GM12878 (cell line): ENCODE measurements at regions not wholly inside any gene's neighbourhood (a gene's known extent, or its start where the extent isn't known, plus 50 kb on each side); places are given as distances from the start of the nearest gene placed in this dataset.

ENCODE experiments used
- CTCF ChIP-seq, 3 experiments: IDR thresholded peaks in 2 of 3; conservative IDR thresholded peaks in 1 of 3; 2 replicates each; pipeline ENCODE4 v1.5.1; 2011; ENCODE audit warnings: low read depth in 3 of 3, low read length in 3 of 3, mild to moderate bottlenecking in 3 of 3, control low read depth in 2 of 3, moderate library complexity in 2 of 3, inconsistent platforms in 1 of 3, mixed read lengths in 1 of 3; ENCODE audit not compliant: control insufficient read depth in 2 of 3, insufficient read depth in 1 of 3; ENCODE audit errors: extremely low read depth in 1 of 3
- EGR1 ChIP-seq, 2 experiments: IDR thresholded peaks; 1 replicate in 1 of 2; 2 replicates in 1 of 2; pipeline ENCODE4 v1.6.1; 2011 to 2012; ENCODE audit warnings: low read depth in 2 of 2, low read length in 2 of 2, borderline replicate concordance in 1 of 2, mild to moderate bottlenecking in 1 of 2, moderate library complexity in 1 of 2
- PAX8 ChIP-seq: fragments of 450-650 bp; IDR thresholded peaks from 2 replicates; pipeline ENCODE4 v1.6.1; 2017; ENCODE audit warnings: mild to moderate bottlenecking, moderate library complexity
- RELB ChIP-seq: fragments of 450-650 bp; IDR thresholded peaks from 2 replicates; pipeline ENCODE4 v1.6.1; 2017; ENCODE audit warnings: low read depth, mild to moderate bottlenecking, moderate library complexity
- STAT3 ChIP-seq: IDR thresholded peaks from 2 replicates; pipeline ENCODE4 v1.6.1; 2011; ENCODE audit warnings: low read depth, low read length, improper control_type of control experiment
- TF ChIP-seq, protein P1 (sequence below): fragments of 450-650 bp; IDR thresholded peaks from 2 replicates; pipeline ENCODE4 v1.6.1; 2016; ENCODE audit warnings: mild to moderate bottlenecking, moderate library complexity, borderline replicate concordance
- TF ChIP-seq, protein P2 (sequence below): fragments of 450-650 bp; IDR thresholded peaks from 2 replicates; pipeline ENCODE4 v1.6.1; 2017; ENCODE audit warnings: antibody characterized with exemption, mild to moderate bottlenecking, moderate library complexity
- TF ChIP-seq, protein P3 (sequence below): IDR thresholded peaks from 2 replicates; pipeline ENCODE4 v1.6.1; 2012; ENCODE audit warnings: low read depth, low read length, improper control_type of control experiment
- TF ChIP-seq, protein P4 (sequence below): fragments of 450-650 bp; IDR thresholded peaks from 2 replicates; pipeline ENCODE4 v1.6.1; 2014; ENCODE audit warnings: mild to moderate bottlenecking

- TF ChIP-seq, protein P1, sequence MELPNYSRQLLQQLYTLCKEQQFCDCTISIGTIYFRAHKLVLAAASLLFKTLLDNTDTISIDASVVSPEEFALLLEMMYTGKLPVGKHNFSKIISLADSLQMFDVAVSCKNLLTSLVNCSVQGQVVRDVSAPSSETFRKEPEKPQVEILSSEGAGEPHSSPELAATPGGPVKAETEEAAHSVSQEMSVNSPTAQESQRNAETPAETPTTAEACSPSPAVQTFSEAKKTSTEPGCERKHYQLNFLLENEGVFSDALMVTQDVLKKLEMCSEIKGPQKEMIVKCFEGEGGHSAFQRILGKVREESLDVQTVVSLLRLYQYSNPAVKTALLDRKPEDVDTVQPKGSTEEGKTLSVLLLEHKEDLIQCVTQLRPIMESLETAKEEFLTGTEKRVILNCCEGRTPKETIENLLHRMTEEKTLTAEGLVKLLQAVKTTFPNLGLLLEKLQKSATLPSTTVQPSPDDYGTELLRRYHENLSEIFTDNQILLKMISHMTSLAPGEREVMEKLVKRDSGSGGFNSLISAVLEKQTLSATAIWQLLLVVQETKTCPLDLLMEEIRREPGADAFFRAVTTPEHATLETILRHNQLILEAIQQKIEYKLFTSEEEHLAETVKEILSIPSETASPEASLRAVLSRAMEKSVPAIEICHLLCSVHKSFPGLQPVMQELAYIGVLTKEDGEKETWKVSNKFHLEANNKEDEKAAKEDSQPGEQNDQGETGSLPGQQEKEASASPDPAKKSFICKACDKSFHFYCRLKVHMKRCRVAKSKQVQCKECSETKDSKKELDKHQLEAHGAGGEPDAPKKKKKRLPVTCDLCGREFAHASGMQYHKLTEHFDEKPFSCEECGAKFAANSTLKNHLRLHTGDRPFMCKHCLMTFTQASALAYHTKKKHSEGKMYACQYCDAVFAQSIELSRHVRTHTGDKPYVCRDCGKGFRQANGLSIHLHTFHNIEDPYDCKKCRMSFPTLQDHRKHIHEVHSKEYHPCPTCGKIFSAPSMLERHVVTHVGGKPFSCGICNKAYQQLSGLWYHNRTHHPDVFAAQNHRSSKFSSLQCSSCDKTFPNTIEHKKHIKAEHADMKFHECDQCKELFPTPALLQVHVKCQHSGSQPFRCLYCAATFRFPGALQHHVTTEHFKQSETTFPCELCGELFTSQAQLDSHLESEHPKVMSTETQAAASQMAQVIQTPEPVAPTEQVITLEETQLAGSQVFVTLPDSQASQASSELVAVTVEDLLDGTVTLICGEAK: no peak
- TF ChIP-seq, protein P2, sequence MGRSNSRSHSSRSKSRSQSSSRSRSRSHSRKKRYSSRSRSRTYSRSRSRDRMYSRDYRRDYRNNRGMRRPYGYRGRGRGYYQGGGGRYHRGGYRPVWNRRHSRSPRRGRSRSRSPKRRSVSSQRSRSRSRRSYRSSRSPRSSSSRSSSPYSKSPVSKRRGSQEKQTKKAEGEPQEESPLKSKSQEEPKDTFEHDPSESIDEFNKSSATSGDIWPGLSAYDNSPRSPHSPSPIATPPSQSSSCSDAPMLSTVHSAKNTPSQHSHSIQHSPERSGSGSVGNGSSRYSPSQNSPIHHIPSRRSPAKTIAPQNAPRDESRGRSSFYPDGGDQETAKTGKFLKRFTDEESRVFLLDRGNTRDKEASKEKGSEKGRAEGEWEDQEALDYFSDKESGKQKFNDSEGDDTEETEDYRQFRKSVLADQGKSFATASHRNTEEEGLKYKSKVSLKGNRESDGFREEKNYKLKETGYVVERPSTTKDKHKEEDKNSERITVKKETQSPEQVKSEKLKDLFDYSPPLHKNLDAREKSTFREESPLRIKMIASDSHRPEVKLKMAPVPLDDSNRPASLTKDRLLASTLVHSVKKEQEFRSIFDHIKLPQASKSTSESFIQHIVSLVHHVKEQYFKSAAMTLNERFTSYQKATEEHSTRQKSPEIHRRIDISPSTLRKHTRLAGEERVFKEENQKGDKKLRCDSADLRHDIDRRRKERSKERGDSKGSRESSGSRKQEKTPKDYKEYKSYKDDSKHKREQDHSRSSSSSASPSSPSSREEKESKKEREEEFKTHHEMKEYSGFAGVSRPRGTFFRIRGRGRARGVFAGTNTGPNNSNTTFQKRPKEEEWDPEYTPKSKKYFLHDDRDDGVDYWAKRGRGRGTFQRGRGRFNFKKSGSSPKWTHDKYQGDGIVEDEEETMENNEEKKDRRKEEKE: no peak
- TF ChIP-seq, protein P3, sequence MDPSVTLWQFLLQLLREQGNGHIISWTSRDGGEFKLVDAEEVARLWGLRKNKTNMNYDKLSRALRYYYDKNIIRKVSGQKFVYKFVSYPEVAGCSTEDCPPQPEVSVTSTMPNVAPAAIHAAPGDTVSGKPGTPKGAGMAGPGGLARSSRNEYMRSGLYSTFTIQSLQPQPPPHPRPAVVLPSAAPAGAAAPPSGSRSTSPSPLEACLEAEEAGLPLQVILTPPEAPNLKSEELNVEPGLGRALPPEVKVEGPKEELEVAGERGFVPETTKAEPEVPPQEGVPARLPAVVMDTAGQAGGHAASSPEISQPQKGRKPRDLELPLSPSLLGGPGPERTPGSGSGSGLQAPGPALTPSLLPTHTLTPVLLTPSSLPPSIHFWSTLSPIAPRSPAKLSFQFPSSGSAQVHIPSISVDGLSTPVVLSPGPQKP: no peak
- TF ChIP-seq CTCF (IDR thresholded peaks at IDR 0.05 in 2 of 3, conservative IDR thresholded peaks at IDR 0.05 in 1 of 3; ENCODE audit: control insufficient read depth in 2 of 3, extremely low read depth in 1 of 3, insufficient read depth in 1 of 3, low read depth in 3 of 3, low read length in 3 of 3) (no peak), EGR1 (IDR thresholded peaks at IDR 0.05; ENCODE audit: borderline replicate concordance in 1 of 2, low read depth in 2 of 2, low read length in 2 of 2) (no peak), STAT3 (no peak), RELB (no peak), PAX8 (no peak)
- TF ChIP-seq, protein P4, sequence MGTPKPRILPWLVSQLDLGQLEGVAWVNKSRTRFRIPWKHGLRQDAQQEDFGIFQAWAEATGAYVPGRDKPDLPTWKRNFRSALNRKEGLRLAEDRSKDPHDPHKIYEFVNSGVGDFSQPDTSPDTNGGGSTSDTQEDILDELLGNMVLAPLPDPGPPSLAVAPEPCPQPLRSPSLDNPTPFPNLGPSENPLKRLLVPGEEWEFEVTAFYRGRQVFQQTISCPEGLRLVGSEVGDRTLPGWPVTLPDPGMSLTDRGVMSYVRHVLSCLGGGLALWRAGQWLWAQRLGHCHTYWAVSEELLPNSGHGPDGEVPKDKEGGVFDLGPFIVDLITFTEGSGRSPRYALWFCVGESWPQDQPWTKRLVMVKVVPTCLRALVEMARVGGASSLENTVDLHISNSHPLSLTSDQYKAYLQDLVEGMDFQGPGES: no peak
These were observed 75.4 kb downstream of the DUSP6 start (continued) for GRCh38 chr12:89276860-89277259.
